Mononuclear cell (primary cell): ENCODE measurements at regions not wholly inside any gene's neighbourhood (a gene's known extent, or its start where the extent isn't known, plus 50 kb on each side); places are given as distances from the start of the nearest gene placed in this dataset.
"Not testable (repeated sequence)": the region's sequence is repeated elsewhere in the genome, so short reads cannot be mapped to it uniquely, and the experiment has no call there.

ENCODE experiments used
- H3K27me3 ChIP-seq: 2 replicates; pipeline ENCODE4 v1.6.0; 2011; ENCODE audit warnings: low read length, control low read depth; ENCODE audit not compliant: insufficient read depth
- H3K4me1 ChIP-seq: 2 replicates; pipeline ENCODE4 v1.5.1; 2011; ENCODE audit warnings: mild to moderate bottlenecking, low read length, control low read depth; ENCODE audit not compliant: insufficient read depth
- H3K4me3 ChIP-seq: 2 replicates; pipeline ENCODE4 v1.5.1; 2011; ENCODE audit warnings: mild to moderate bottlenecking, low read length, moderate library complexity
- H3K9me3 ChIP-seq: 2 replicates; pipeline ENCODE4 v1.5.1; 2011; ENCODE audit warnings: low read depth, mild to moderate bottlenecking, control low read depth, low read length

GRCh38 chr10:109314016-109314415, 609.3 kb downstream of the XPNPEP1 start:
- not testable (repeated sequence) for H3K9me3 ChIP-seq, H3K4me1 ChIP-seq, H3K4me3 ChIP-seq, H3K27me3 ChIP-seq

- H3K4me1 ChIP-seq, H3K27me3 ChIP-seq, H3K4me3 ChIP-seq, H3K9me3 ChIP-seq: not testable (repeated sequence)
Measured at GRCh38 chr10:109312555-109312954, 610.8 kb downstream of the XPNPEP1 start.

GRCh38 chr10:109308971-109309370, 614.3 kb downstream of the XPNPEP1 start:
- Histone ChIP-seq H3K4me3 (no peak overlapping the region), H3K27me3 (no peaks in the 10 kb centered on the region), H3K9me3 (no peaks in the 10 kb centered on the region), H3K4me1 (no peaks in the 10 kb centered on the region)

GRCh38 chr10:109307102-109307501, 616.2 kb downstream of the XPNPEP1 start:
- not testable (repeated sequence) for H3K4me3 ChIP-seq, H3K27me3 ChIP-seq, H3K9me3 ChIP-seq

GRCh38 chr10:109306698-109307097, 616.6 kb downstream of the XPNPEP1 start:
- H3K4me3 ChIP-seq: no peak overlapping the region
- no peaks in the 10 kb centered on the region for H3K27me3 ChIP-seq
- H3K9me3 ChIP-seq: no peaks in the 10 kb centered on the region
- H3K4me1 ChIP-seq: no peaks in the 10 kb centered on the region

More at GRCh38 chr10:109307102-109307501, 616.2 kb downstream of the XPNPEP1 start:
- not testable (repeated sequence) for H3K4me1 ChIP-seq

GRCh38 chr10:109287858-109288257, 635.5 kb downstream of the XPNPEP1 start:
- Histone ChIP-seq H3K9me3 (no peaks in the 10 kb centered on the region), H3K4me1 (no peaks in the 10 kb centered on the region), H3K27me3 (no peaks in the 10 kb centered on the region), H3K4me3 (no peak overlapping the region)

GRCh38 chr10:109282510-109282909, 640.8 kb downstream of the XPNPEP1 start:
- Histone ChIP-seq H3K9me3 (no peaks in the 10 kb centered on the region), H3K4me1 (no peaks in the 10 kb centered on the region), H3K4me3 (no peak overlapping the region), H3K27me3 (no peaks in the 10 kb centered on the region)

- Histone ChIP-seq H3K4me1 (no peaks in the 10 kb centered on the region), H3K9me3 (no peaks in the 10 kb centered on the region), H3K4me3 (no peak overlapping the region), H3K27me3 (no peaks in the 10 kb centered on the region)
Measured at GRCh38 chr10:109281347-109281746, 642.0 kb downstream of the XPNPEP1 start.

GRCh38 chr10:109280837-109281236, 642.5 kb downstream of the XPNPEP1 start:
- Histone ChIP-seq H3K27me3 (no peaks in the 10 kb centered on the region), H3K4me1 (no peaks in the 10 kb centered on the region), H3K9me3 (no peaks in the 10 kb centered on the region), H3K4me3 (no peak overlapping the region)

- Histone ChIP-seq H3K27me3 (no peaks in the 10 kb centered on the region), H3K4me3 (no peak overlapping the region), H3K9me3 (peaks cover 2% of the 10 kb centered on the region)
Measured at GRCh38 chr10:109277456-109277855, 645.9 kb downstream of the XPNPEP1 start.

GRCh38 chr10:109275960-109276359, 647.4 kb downstream of the XPNPEP1 start:
- Histone ChIP-seq H3K4me3 (no peak overlapping the region), H3K4me1 (no peaks in the 10 kb centered on the region), H3K27me3 (no peaks in the 10 kb centered on the region), H3K9me3 (peaks cover 5% of the 10 kb centered on the region)

More at GRCh38 chr10:109277456-109277855, 645.9 kb downstream of the XPNPEP1 start:
- no peaks in the 10 kb centered on the region for H3K4me1 ChIP-seq

- Histone ChIP-seq H3K27me3 (no peaks in the 10 kb centered on the region), H3K4me3 (no peak overlapping the region), H3K4me1 (no peaks in the 10 kb centered on the region), H3K9me3 (peaks cover 5% of the 10 kb centered on the region)
Measured at GRCh38 chr10:109274681-109275080, 648.6 kb downstream of the XPNPEP1 start.

GRCh38 chr10:109270173-109270572, 653.1 kb downstream of the XPNPEP1 start:
- H3K27me3 ChIP-seq: no peaks in the 10 kb centered on the region
- H3K4me1 ChIP-seq: no peaks in the 10 kb centered on the region
- H3K4me3 ChIP-seq: no peak overlapping the region
- H3K9me3 ChIP-seq: peaks cover 5% of the 10 kb centered on the region

GRCh38 chr10:109264004-109264403, 659.3 kb downstream of the XPNPEP1 start:
- no peaks in the 10 kb centered on the region for H3K9me3 ChIP-seq
- no peak overlapping the region for H3K4me3 ChIP-seq
- no peaks in the 10 kb centered on the region for H3K4me1 ChIP-seq
- H3K27me3 ChIP-seq: no peaks in the 10 kb centered on the region

GRCh38 chr10:109261231-109261630, 662.1 kb downstream of the XPNPEP1 start:
- Histone ChIP-seq H3K27me3 (no peaks in the 10 kb centered on the region), H3K4me3 (no peak overlapping the region), H3K9me3 (no peaks in the 10 kb centered on the region), H3K4me1 (no peaks in the 10 kb centered on the region)

- Histone ChIP-seq H3K4me3 (no peak overlapping the region), H3K9me3 (no peaks in the 10 kb centered on the region), H3K4me1 (no peaks in the 10 kb centered on the region), H3K27me3 (no peaks in the 10 kb centered on the region)
Measured at GRCh38 chr10:109259293-109259692, 664.0 kb downstream of the XPNPEP1 start.

GRCh38 chr10:109253306-109253705, 670.0 kb downstream of the XPNPEP1 start:
- Histone ChIP-seq H3K27me3 (no peaks in the 10 kb centered on the region), H3K9me3 (no peaks in the 10 kb centered on the region), H3K4me3 (no peak overlapping the region), H3K4me1 (no peaks in the 10 kb centered on the region)
